IPS DF 6.9 (cell line): ENCODE measurements at regions not wholly inside any gene's neighbourhood (a gene's known extent, or its start where the extent isn't known, plus 50 kb on each side); places are given as distances from the start of the nearest gene placed in this dataset.

Source experiments
- DNase-seq: peaks from one replicate; pipeline ENCODE4 v3.0.0-alpha.2; 2013; ENCODE audit warnings: low read depth, low spot score
- H3K27ac ChIP-seq: one replicate; pipeline ENCODE4 v1.5.1; 2013; ENCODE audit warnings: low read length, control low read depth
- H3K27me3 ChIP-seq: 2 replicates; pipeline ENCODE4 v1.6.1; 2013; ENCODE audit warnings: mild to moderate bottlenecking, low read length; ENCODE audit not compliant: control insufficient read depth, insufficient read depth
- H3K36me3 ChIP-seq: 2 replicates; pipeline ENCODE4 v1.6.1; 2013; ENCODE audit warnings: low read length; ENCODE audit not compliant: control insufficient read depth, insufficient read depth
- H3K4me1 ChIP-seq: 2 replicates; pipeline ENCODE4 v1.6.1; 2013; ENCODE audit warnings: low read length; ENCODE audit not compliant: control insufficient read depth, insufficient read depth
- H3K4me3 ChIP-seq: 2 replicates; pipeline ENCODE4 v1.5.1; 2013; ENCODE audit warnings: mild to moderate bottlenecking, low read length
- H3K9me3 ChIP-seq: 2 replicates; pipeline ENCODE4 v1.6.1; 2013; ENCODE audit warnings: low read length, inconsistent platforms; ENCODE audit not compliant: control insufficient read depth, insufficient read depth
- WGBS: extraction: QIAGEN DNeasy Blood & Tissue Kit; methylation state at CpG from one replicate; pipeline ENCODE4 v1.1.7; 2013; ENCODE audit warnings: mixed read lengths, missing lambda C conversion rate; ENCODE audit not compliant: insufficient read length, insufficient coverage; 5-methylcytosine and 5-hydroxymethylcytosine counted together

DNA sequence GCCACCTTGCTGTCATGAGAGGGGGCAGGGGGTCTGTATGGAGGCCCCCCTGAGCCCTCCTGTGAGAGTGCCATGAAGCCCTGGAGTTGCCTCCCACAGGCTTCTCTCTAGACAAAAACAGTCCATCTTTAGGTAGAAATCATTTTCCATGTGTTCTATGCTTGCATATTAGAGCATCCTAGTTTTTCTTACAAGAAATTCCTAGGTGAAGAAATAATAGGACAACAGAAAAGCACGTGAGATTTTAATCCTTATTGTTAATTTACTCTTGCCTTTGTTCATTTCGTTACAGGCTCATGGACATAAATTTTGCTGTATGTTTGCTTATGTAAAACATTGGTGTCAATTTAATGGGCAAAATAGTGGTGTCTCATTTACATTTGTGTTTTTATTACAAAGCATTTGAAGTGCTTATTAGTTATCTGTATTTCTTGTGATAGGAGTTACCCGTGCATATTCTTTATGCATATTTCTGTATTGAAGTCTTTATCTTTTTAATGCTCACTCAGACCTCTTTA is 336.9 kb upstream of the RAB6C start:
- H3K27ac ChIP-seq = no peak overlapping the region
- no peaks in the 10 kb centered on the region for H3K9me3 ChIP-seq
- DNase-seq = no peak
- H3K4me3 ChIP-seq = no peak overlapping the region
- H3K4me1 ChIP-seq = no peaks in the 10 kb centered on the region
- H3K36me3 ChIP-seq = no peaks in the 10 kb centered on the region
- WGBS = no CpG with 5 or more reads among the region's 3 CpGs
- H3K27me3 ChIP-seq = no peaks in the 10 kb centered on the region

DNA sequence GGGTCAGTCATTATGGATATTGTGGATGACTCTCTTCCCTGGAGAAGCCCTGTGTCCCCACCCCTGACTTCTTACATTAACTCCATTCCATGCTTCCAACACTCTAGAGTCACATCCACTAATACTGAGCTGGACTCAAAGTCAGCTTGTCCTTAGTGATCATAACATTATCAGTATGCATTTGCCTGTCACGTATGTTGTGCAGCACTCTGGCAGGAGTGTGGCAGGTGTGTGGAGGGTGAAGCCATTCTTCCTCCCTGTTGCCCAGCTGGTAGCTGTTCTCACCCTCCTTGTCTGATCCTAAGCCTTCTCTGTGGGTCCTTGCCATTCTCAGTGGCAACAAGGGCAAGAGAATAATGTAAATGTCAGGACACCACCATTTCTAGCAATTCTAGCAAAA is 334.1 kb upstream of the RAB6C start:
- Histone ChIP-seq H3K9me3 (no peaks in the 10 kb centered on the region), H3K27ac (no peak overlapping the region), H3K27me3 (no peaks in the 10 kb centered on the region), H3K4me3 (no peak overlapping the region), H3K36me3 (no peaks in the 10 kb centered on the region), H3K4me1 (no peaks in the 10 kb centered on the region)
- no peak for DNase-seq
- WGBS = no CpG with 5 or more reads among the region's 1 CpG

DNA sequence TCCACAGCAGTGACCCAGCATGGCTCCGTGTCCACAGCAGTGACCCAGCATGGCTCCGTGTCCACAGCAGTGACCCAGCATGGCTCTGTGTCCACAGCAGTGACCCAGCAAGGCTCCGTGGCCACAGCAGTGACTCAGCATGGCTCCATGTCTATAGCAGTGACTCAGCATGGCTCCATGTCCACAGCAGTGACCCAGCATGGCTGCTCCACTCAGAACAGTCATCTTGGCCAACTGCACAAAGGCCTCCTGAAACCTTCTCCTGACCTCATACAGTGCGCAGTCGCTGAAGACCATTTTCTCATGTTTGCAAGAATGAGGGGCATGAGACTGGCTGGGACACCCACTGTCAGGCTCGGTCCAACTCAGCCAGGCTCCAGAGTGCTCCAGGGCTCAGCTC is 333.4 kb upstream of the RAB6C start:
- H3K9me3 ChIP-seq = no peaks in the 10 kb centered on the region
- no peak overlapping the region for H3K4me3 ChIP-seq
- no peak for DNase-seq
- no peak overlapping the region for H3K27ac ChIP-seq
- H3K27me3 ChIP-seq = no peaks in the 10 kb centered on the region
- no peaks in the 10 kb centered on the region for H3K4me1 ChIP-seq
- no CpG with 5 or more reads among the region's 6 CpGs for WGBS
- no peaks in the 10 kb centered on the region for H3K36me3 ChIP-seq

DNA sequence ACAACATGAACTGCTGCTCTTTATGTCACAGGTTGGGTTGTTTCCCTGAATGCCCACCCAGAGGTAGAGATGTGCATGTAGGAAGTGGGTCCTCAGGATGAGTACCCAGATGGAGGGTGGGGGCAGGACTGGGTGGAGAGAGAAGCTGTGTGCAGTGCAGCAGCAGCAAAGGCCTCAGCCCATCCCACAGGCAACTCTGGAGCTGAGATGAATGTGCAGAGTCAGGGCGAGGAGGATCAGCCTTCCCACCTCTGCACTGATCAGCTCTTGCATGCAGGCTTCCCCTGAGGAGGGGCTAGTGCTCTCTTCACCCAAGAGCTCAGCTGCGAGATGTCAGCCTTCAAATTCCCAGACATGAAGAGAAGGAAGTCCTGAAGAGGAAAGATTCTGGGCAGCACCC is 326.2 kb upstream of the RAB6C start:
- Histone ChIP-seq H3K27me3 (no peaks in the 10 kb centered on the region), H3K27ac (no peak overlapping the region), H3K36me3 (no peaks in the 10 kb centered on the region), H3K4me3 (no peak overlapping the region), H3K4me1 (peaks cover 2% of the 10 kb centered on the region; the same call in 1 of the 2 replicates), H3K9me3 (no peaks in the 10 kb centered on the region)
- no CpG with 5 or more reads among the region's 2 CpGs for WGBS
- no peak for DNase-seq

DNA sequence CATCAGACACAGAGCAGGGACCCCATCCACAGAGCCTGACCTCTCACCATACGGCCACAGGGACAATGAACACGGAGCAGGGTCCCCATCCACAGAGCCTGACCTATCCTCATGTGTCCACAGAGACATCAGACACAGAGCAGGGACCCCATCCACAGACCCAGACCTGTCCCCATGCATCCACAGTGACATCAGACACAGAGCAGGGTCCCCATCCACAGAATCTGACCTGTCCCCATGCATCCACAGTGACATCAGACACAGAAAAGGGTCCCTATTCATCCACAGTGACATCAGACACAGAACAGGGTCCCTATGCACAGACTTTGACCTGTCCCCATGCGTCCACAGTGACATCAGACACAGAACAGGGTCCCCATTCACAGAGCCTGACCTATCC is 325.1 kb upstream of the RAB6C start:
- Histone ChIP-seq H3K27ac (no peak overlapping the region), H3K4me3 (no peak overlapping the region), H3K27me3 (no peaks in the 10 kb centered on the region), H3K9me3 (no peaks in the 10 kb centered on the region), H3K36me3 (no peaks in the 10 kb centered on the region), H3K4me1 (peaks cover 2% of the 10 kb centered on the region; the same call in 1 of the 2 replicates)
- DNase-seq = no peak
- no CpG with 5 or more reads among the region's 3 CpGs for WGBS

DNA sequence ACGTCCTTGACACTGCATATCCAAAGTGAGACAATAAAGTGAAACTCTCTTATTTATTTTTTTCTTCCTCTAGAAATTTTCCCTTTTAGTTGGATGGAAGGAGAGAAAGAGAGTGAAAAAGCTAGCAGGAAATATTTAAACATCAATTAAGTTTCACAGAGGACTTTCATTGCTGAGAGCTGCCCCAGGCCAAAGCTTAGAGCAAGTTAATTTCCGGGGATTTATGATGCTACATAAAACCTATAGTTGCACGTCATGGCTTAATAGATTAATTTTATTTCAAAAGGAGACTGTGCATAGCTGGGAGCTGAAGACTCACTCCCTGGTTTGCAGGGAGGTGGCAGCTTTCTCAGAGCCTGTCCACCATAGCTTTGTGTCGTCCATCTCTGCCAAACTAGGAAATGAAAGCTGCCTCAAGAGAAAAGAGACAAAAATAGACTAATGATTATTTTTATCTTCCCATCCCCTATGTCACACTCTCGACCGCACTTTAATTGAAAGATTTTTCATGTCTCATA is 323.3 kb upstream of the RAB6C start:
- Histone ChIP-seq H3K9me3 (no peaks in the 10 kb centered on the region), H3K4me3 (no peak overlapping the region), H3K4me1 (peaks cover 2% of the 10 kb centered on the region; the same call in 1 of the 2 replicates), H3K27ac (no peak overlapping the region), H3K27me3 (no peaks in the 10 kb centered on the region), H3K36me3 (no peaks in the 10 kb centered on the region)
- WGBS = no CpG with 5 or more reads among the region's 6 CpGs
- no peak for DNase-seq

DNA sequence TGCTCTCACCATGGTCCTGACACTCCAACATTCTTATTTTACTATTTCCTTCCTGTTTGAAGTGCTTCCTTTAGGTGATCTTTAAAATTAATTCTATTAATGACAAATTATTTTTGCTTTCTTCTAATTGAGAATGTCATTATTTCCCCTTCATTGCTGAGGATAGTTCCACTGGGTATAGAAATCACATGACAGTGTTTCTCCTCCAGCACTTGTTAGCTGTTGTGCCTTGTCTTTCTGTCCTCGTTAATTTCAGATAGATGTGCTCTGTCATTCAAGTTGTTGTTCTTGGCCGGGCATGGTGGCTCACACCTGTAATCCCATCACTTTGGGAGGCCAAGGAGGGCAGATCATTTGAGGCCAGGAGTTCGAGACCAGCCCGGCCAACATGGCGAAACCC is 321.0 kb upstream of the RAB6C start:
- Histone ChIP-seq H3K4me3 (no peak overlapping the region), H3K4me1 (no peaks in the 10 kb centered on the region), H3K27ac (no peak overlapping the region), H3K36me3 (no peaks in the 10 kb centered on the region), H3K27me3 (no peaks in the 10 kb centered on the region), H3K9me3 (no peaks in the 10 kb centered on the region)
- no peak for DNase-seq
- no CpG with 5 or more reads among the region's 5 CpGs for WGBS

DNA sequence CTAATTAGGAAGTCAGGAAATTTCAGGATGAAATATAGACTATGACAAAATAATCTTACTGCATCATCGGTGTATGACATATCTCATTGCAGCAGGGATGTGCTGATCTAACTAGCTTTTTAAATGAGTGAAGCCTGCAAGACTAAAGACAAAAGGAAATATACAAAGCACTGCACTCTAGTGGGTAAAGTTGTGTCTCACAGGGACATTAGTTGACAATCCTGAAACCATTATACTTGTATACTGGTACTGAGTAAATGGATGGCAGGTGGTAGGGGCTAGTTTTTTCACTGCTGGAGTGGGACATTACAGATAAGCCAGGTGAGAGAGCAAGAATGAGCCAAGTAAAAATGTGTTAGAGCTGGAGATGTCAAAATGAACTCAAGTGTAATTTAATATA is 317.5 kb upstream of the RAB6C start:
- H3K4me3 ChIP-seq = no peak overlapping the region
- no CpG with 5 or more reads among the region's 1 CpG for WGBS
- DNase-seq = no peak
- no peaks in the 10 kb centered on the region for H3K36me3 ChIP-seq
- no peaks in the 10 kb centered on the region for H3K4me1 ChIP-seq
- no peaks in the 10 kb centered on the region for H3K9me3 ChIP-seq
- H3K27me3 ChIP-seq = no peaks in the 10 kb centered on the region
- no peak overlapping the region for H3K27ac ChIP-seq

DNA sequence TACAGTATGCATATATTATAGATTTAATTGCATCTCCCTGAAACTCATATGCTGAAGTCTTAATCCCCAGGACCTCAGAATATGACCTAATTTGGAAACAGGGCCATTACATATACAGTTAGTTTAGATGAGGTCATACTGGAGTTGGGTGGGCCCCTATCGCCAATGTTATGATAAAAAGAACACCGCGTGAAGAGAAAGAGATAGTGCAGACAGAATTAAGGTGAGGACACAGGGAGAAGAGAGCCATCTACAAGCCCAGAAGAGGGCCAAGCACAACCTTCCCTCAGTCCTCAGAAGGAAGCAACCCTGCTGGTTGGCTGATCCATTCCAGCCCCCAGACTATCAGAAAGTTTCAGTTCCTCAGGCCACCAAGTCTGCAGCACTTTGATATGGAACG is 311.9 kb upstream of the RAB6C start:
- WGBS = no CpG with 5 or more reads among the region's 4 CpGs
- no peak for DNase-seq
- no peaks in the 10 kb centered on the region for H3K36me3 ChIP-seq
- no peak overlapping the region for H3K4me3 ChIP-seq
- H3K4me1 ChIP-seq = no peaks in the 10 kb centered on the region
- no peaks in the 10 kb centered on the region for H3K9me3 ChIP-seq
- no peaks in the 10 kb centered on the region for H3K27me3 ChIP-seq
- H3K27ac ChIP-seq = no peak overlapping the region

DNA sequence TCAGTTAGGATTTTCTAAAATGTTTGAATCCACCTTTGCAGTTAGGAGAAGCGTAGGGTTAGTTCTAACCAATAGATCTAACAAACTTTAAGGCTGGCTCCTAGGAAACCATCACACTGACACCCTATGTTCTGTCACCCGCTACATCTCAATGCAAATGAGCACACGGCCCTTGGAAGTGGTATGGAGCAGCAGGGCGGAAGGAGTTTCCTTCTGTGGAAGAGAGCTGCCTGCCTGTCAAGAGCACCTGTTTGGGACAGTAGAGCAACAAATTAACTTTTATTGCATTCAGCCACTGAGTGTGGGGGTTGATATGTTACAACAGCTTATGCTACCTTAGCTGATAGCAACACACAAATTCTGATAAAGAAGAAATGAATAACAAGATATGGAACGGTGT is 306.9 kb upstream of the RAB6C start:
- WGBS = no CpG with 5 or more reads among the region's 5 CpGs

DNA sequence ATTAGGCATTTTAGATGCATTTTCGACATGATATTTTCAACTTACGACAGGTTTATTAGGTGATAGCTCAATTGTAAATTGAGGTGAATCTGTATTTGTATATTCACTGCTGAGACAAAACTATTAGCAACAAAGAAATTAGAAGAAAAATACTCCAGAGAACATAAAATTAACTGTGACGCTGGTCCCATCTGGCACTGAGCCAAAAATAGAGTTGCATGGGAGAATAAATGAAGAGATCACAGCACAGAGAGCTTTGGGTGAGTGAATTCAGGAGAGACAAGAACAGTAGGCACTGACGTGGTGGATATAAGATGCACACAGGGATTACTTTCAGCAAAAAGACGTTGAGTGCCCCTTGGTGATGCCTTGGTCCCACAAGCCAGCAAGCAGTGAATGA is 306.2 kb upstream of the RAB6C start:
- no peaks in the 10 kb centered on the region for H3K27me3 ChIP-seq
- H3K27ac ChIP-seq = no peak overlapping the region
- H3K9me3 ChIP-seq = no peaks in the 10 kb centered on the region
- WGBS = no CpG with 5 or more reads among the region's 5 CpGs
- H3K4me1 ChIP-seq = no peaks in the 10 kb centered on the region
- no peak overlapping the region for H3K4me3 ChIP-seq
- no peak for DNase-seq
- no peaks in the 10 kb centered on the region for H3K36me3 ChIP-seq

More for the DNA sequence above, 306.9 kb upstream of the RAB6C start:
- no peak for DNase-seq
- no peaks in the 10 kb centered on the region for H3K27me3 ChIP-seq
- H3K9me3 ChIP-seq = no peaks in the 10 kb centered on the region
- no peaks in the 10 kb centered on the region for H3K36me3 ChIP-seq
- H3K4me1 ChIP-seq = no peaks in the 10 kb centered on the region
- H3K27ac ChIP-seq = no peak overlapping the region
- no peak overlapping the region for H3K4me3 ChIP-seq
